ENCODE measurements at regions not wholly inside any gene's neighbourhood (a gene's known extent, or its start where the extent isn't known, plus 50 kb on each side); places are given as distances from the start of the nearest gene placed in this dataset.

DNA sequence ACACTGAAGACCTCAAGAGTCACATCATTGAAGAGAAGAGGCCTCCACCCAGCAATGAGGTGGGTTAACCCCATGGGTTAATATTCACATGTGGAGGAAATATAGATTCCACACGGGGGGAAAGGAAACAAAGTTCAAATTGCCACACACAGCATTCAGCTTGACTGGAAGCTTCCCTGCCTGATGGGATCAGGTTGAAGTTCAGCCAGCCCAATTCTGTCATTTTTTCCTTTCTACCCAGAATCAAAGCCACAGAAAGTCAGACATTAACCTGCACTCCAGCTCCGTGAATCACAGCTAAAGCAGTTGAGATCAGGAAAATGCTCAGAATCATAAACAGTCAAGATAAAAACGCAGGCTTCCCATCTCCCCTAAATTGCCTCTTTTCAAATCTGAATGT lies 208.7 kb upstream of the OBI1 start (continued):
- TF ChIP-seq RERE (CRISPR knock-in tag; IDR thresholded peaks at IDR 0.05; ENCODE audit: low read depth) = no peak
- TF ChIP-seq, protein P1, sequence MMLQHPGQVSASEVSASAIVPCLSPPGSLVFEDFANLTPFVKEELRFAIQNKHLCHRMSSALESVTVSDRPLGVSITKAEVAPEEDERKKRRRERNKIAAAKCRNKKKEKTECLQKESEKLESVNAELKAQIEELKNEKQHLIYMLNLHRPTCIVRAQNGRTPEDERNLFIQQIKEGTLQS (CRISPR knock-in tag; IDR thresholded peaks at IDR 0.05) = no peak
- TF ChIP-seq TIGD3 (CRISPR knock-in tag; IDR thresholded peaks at IDR 0.05; ENCODE audit: borderline replicate concordance) = no peak
- TF ChIP-seq HHEX (CRISPR knock-in tag; IDR thresholded peaks at IDR 0.05) = no peak
- no peak for TF ChIP-seq ZNF605 (CRISPR knock-in tag; IDR thresholded peaks at IDR 0.05)
- TF ChIP-seq ZNF841 (CRISPR knock-in tag; IDR thresholded peaks at IDR 0.05; ENCODE audit: borderline replicate concordance) = no peak
- no peak for TF ChIP-seq ZNF687 (CRISPR knock-in tag; IDR thresholded peaks at IDR 0.05)
- no peak for TF ChIP-seq ZNF563 (CRISPR knock-in tag; IDR thresholded peaks at IDR 0.05)
- 0 out of 2 replicates have a peak, but pooled peaks have one; percentile 22 for TF ChIP-seq ZNF331 (CRISPR knock-in tag; IDR thresholded peaks at IDR 0.05)
- TF ChIP-seq, protein P2, sequence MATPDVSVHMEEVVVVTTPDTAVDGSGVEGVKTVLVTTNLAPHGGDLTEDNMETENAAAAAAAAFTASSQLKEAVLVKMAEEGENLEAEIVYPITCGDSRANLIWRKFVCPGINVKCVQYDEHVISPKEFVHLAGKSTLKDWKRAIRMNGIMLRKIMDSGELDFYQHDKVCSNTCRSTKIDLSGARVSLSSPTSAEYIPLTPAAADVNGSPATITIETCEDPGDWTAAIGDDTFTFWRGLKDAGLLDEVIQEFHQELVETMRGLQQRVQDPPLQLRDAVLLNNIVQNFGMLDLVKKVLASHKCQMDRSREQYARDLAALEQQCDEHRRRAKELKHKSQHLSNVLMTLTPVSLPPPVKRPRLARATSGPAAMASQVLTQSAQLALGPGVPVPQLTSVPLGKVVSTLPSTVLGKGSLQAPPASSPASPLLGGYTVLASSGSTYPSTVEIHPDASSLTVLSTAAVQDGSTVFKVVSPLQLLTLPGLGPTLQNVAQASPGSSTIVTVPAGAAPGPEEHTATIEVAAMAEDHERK (CRISPR knock-in tag; IDR thresholded peaks at IDR 0.05; ENCODE audit: low read depth) = no peak
- TF ChIP-seq NFATC3 (CRISPR knock-in tag; IDR thresholded peaks at IDR 0.05) = no peak
- no peak for TF ChIP-seq ZNF615 (CRISPR knock-in tag; IDR thresholded peaks at IDR 0.05; ENCODE audit: borderline replicate concordance)
- TF ChIP-seq, protein P3, sequence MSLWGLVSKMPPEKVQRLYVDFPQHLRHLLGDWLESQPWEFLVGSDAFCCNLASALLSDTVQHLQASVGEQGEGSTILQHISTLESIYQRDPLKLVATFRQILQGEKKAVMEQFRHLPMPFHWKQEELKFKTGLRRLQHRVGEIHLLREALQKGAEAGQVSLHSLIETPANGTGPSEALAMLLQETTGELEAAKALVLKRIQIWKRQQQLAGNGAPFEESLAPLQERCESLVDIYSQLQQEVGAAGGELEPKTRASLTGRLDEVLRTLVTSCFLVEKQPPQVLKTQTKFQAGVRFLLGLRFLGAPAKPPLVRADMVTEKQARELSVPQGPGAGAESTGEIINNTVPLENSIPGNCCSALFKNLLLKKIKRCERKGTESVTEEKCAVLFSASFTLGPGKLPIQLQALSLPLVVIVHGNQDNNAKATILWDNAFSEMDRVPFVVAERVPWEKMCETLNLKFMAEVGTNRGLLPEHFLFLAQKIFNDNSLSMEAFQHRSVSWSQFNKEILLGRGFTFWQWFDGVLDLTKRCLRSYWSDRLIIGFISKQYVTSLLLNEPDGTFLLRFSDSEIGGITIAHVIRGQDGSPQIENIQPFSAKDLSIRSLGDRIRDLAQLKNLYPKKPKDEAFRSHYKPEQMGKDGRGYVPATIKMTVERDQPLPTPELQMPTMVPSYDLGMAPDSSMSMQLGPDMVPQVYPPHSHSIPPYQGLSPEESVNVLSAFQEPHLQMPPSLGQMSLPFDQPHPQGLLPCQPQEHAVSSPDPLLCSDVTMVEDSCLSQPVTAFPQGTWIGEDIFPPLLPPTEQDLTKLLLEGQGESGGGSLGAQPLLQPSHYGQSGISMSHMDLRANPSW (CRISPR knock-in tag; IDR thresholded peaks at IDR 0.05; ENCODE audit: borderline replicate concordance) = no peak
- no peak for TF ChIP-seq MIXL1 (CRISPR knock-in tag; IDR thresholded peaks at IDR 0.05)
- no peak for TF ChIP-seq ZNF788 (CRISPR knock-in tag; IDR thresholded peaks at IDR 0.05; ENCODE audit: borderline replicate concordance)
